HG02840 (cell line): ENCODE measurements at regions not wholly inside any gene's neighbourhood (a gene's known extent, or its start where the extent isn't known, plus 50 kb on each side); places are given as distances from the start of the nearest gene placed in this dataset.
"Not testable (repeated sequence)": the region's sequence is repeated elsewhere in the genome, so short reads cannot be mapped to it uniquely, and the experiment has no call there.

Experiments
- ATAC-seq: cut with Tn5 transposase; IDR thresholded peaks from one replicate; pipeline ENCODE4 v1.9.1; 2021; ENCODE audit warnings: mild to moderate bottlenecking, moderate library complexity, moderate number of reproducible peaks; ENCODE audit not compliant: unreplicated experiment, low FRiP score

DNA sequence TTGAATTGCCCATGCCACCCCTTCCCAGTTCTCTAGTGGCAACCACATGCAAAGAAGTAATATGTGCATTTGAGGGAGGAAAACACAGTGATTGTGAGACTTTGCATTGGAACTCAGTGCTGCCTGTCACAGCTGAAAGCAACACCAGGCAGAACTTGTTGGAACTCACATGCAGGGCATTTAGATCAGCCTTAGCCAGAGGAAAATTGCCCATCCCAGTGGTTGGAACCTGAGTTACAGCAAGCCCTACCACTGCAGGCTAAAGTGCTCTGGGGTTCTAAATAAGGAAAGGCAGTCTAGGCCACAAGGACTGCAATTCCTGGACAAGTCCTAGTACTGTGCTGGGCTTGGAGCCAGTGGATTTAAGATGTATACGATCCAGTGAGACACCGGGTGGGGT, 245.3 kb upstream of the UFL1 start:
- ATAC-seq, result no peak

GRCh38 chr6:96276856-96277255, 244.8 kb upstream of the UFL1 start:
- no peak for ATAC-seq

GRCh38 chr6:96279084-96279483, 242.5 kb upstream of the UFL1 start:
- no peak for ATAC-seq

DNA sequence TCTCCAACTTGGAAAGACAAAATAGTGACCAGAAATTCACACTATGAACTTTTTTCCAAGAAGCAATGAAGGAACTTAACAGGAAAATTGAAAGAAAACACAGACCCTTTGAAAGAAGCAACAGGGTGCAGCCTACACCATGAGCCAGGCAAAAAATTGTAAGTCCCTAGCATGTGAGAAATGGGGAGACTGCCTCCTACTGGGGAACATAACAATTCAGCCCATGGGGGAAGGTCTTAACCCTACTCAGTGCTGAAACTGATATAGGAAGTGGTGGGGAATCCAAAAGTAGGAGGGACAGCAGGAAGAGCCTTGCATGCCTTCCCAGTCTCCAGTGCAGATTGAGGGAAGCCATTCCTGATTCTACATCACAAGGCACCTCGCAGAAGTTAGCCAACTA, 235.1 kb upstream of the UFL1 start:
- ATAC-seq, result no peak

DNA sequence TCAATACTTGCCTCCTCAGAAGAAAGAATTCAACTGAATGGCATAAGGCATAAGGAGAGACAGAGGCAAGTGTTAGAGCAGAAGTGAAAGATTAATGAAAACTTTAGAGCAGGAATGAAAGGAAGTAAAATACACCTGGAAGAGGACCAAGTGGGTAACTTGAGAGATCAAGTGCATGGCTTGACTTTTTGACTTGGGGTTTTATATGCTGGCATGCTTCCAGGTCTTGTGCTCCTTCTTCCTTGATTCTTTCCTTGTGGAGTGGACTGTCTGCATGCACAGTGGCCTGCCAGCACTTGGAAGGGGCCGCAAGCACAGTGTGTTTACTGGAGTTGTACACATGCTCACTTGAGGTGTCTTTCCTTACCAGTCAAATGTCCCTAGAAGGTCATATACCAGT, 222.1 kb upstream of the UFL1 start:
- no peak for ATAC-seq

GRCh38 chr6:96301023-96301422, 220.6 kb upstream of the UFL1 start:
- no peak for ATAC-seq

- ATAC-seq, result no peak
These were observed 219.8 kb upstream of the UFL1 start for GRCh38 chr6:96301781-96302180.

GRCh38 chr6:96302991-96303390, 218.6 kb upstream of the UFL1 start:
- no peak for ATAC-seq

GRCh38 chr6:96304997-96305396, 216.6 kb upstream of the UFL1 start:
- peak; percentile 93 for ATAC-seq

- ATAC-seq, result no peak
These were observed 190.7 kb upstream of the UFL1 start for GRCh38 chr6:96330884-96331283.

DNA sequence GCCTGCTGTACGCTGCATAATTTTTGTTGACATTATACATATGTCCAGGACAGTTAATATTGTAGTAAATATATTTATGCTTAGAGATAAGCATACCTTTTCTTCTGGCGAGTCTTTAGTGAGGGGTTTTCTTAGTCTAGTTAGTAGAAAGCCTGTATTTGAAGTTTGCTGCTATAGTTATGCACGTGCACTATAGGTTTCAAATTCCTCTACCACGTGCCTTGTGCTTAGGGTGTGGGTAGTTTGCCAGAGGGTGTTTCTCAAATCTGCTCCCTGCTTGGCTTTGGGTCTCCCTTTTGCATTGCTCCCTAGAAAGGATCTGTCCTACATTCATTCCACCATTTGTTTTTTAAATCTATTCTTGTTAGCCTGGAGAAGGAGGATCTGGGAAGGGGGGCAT, 181.4 kb upstream of the UFL1 start:
- no peak for ATAC-seq

DNA sequence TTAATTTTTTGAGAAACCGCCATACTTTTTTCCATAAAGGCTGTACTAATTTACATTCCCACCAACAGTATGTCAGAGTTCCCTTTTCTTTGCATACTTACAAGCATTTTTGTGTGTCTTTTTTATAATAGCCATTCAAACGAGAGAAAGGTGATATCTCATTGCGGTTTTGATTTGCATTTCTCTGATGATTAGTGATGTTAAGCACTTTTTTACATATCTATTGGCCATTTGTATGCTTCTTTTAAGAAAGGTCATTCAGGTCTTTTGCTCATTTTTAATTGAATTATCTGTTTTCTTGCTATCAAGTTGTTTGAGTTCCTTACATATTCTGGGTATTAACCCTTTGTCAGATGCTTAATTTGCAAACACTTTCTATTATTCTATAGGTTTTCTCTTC, 176.1 kb upstream of the UFL1 start:
- ATAC-seq, result no peak

DNA sequence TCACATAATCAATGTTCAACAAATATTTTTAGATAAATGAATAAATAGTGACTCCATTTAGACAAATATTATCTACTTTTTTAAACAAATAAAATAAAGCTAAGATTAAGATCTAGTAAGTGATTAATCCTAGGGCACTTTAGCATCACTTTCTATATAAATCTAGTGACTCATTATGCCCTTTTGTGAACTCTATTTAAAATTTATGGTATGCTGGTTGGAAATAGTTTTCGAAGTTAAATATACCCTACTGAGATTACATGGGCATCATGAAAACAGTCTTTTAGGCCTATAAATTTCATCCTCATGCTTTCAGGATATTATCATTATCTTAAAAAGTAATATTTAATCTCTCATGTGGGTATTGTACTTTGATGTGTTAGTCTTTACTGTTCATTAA, 140.4 kb upstream of the UFL1 start:
- no peak for ATAC-seq

- no peak for ATAC-seq
These were observed 129.7 kb upstream of the UFL1 start for GRCh38 chr6:96391776-96392360.

GRCh38 chr6:96394727-96395126, 126.9 kb upstream of the UFL1 start:
- ATAC-seq, result no peak

DNA sequence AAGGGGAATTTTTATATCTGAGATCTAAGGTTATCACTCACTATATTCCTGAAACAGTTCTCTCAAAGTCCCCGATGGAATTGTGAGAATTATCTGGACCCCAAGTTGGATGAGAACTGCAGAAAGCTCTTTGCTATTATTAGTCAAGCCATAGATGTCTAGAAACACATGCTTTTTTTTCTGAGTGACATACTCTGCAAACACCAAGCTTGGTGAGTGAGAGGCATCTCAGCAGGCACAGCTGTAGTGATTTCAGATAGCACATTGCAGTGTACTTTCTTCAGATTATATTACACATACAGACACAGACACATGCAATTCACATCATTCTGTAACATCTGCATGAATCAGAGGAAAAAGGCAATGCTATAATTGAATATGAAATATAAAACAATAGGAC, 111.1 kb upstream of the UFL1 start:
- no peak for ATAC-seq

- no peak for ATAC-seq
These were observed 101.3 kb upstream of the UFL1 start for GRCh38 chr6:96420294-96420693.

DNA sequence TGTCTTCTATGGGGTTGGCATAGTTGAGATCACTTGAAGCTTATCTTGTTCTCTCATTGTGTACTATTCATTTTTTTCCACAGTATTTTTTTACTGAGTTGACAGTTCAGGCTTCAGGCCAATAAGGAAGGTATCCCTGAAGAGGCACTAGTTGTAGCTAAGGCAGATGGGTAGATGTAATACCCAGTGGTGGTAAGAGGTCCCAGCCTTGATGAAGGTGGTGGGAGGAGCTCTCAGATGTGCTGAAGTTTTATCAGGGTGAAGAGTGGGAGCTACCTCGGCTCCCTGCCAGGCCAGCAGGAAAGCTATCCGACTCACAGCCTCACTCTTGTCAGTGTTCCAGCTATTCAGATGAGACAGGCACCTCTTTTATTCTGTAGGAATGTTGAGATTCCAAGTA, 87.7 kb upstream of the UFL1 start:
- no peak for ATAC-seq

DNA sequence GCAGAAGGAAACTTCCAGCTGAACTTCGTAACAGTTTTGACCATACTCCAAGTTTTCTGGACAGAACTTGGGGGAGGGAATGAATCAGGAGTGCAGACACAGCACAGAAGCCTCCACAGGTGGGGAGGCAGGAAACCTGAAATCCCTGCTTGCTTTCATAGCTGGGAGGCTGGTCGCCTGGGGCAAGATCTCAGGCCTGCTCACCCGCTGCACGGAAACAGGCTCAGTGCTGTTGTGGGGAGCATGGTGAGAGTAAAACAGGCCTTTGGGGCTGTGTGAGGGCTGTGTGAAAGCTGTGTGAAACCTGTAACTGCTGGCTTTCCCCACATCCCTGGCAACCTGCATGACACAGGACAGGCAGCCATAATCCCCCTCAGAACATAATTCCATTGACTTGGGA, 85.2 kb upstream of the UFL1 start:
- ATAC-seq, result no peak

DNA sequence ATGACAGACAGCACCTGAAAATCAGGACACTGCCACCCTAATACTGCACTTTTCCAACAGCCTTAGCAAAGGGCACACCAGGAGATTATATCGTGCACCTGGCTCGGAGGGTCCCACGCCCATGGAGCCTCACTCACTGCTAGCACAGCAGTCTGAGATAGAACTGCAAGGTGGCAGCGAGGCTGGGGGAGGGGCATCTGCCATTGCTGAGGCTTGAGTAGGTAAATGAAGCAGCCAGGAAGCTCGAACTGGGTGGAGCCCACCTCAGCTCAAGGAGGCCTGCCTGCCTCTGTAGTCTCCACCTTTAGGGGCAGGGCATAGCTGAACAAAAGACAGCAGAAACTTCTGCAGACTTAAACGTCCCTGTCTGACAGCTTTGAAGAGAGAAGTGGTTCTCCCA, 84.4 kb upstream of the UFL1 start:
- not testable (repeated sequence) for ATAC-seq

DNA sequence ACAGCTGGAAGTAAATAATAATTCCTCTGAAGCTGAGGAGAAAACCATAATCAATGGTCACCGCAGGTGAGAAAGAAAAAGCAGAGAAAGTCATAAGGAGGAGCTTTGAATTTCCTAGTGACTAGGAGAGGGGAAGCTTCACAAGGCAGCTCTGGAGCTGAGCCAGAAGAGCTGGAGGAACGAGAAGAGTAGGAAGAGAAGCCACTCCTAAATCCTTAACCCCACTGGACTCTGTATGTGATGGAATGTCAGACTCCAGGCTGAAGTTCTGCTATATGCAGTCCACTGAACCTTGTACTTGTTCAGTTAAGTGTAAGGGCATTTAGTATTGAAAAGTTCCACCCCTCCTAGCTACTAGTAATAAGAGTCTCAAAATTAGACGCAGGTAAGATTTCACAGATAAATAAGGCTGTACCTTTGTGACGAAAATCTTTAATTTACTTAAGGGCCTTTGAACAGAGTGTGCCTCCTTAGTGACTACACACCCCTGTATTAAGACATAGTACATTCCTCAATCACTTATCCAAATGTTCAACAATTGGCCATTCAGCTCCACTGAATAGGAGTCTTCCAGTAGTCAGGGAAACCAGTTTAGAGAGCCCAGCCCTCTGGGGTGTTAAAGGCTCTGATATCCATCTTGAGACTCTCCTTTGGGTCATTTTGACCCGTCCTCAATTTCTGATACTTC, 71.4 kb upstream of the UFL1 start:
- ATAC-seq, result no peak

DNA sequence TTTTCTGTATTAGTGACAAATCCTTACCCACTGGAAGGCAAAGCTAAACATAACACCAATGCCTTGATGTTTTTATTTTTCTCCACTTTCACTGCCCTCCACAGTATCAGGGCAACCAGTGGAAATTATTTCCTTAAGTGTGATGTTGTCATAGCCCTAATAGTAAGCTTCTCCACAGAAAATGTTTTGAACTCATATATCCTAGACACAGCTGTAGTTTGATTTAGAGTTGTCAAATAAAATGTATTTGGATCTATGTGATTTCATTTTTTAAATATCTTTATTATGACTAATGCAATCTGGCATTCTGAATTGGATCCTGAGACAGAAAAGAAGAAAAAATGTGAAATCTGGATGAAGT, 70.9 kb upstream of the UFL1 start:
- ATAC-seq, result no peak

GRCh38 chr6:96458771-96459170, 62.8 kb upstream of the UFL1 start:
- ATAC-seq, result no peak
